ENCODE measurements at regions not wholly inside any gene's neighbourhood (a gene's known extent, or its start where the extent isn't known, plus 50 kb on each side); places are given as distances from the start of the nearest gene placed in this dataset.

DNA sequence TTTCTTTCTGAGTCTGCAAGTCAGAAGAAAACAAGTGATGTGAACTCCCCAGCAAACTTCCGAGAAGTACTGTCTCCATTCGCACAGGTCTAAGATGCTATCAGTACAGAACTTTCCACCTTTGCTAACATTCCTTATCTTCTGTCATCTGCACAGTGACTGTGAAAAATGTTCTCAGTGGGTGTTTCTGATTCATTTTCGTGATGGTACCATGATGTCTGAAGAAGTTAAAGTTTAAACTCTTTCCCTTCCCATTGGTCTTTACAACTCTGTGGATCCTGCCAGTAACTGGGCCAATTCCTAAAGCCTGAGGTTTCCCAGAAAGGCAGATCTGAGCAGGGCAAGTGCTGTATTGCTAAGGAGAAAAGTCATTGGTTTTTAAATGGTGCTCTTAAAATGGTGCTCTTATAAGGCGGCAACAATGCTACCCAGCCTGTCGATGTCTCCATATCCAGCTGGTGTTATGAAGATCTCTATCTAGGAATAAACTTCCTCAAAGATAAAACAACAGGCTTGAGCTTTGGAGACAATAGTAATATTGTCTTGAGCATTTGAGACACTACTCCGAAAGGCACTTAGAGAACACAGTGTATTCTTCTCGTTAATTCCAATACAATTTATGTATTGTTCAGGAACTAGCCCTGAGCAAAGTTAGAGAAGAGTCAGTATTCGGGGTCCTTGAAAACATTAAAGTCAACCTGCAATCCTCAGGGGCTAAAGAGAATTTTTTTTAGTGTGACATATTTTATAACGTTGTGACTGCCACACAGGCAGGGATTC lies 232.3 kb downstream of the OSR1 start:
- in situ Hi-C loops (cut with MboI) = no loop called here

GRCh38 chr2:19124135-19124534 lies 234.3 kb downstream of the OSR1 start:
- no peaks in the 10 kb centered on the region for H3K9me3 ChIP-seq (ENCODE audit: low read depth)
- H3K9me2 ChIP-seq (ENCODE audit: insufficient read depth) = no peaks in the 10 kb centered on the region
- in situ Hi-C loops (cut with MboI) = no loop called here
- H3K27me3 ChIP-seq (replicated peaks; ENCODE audit: insufficient read depth) = no peaks in the 10 kb centered on the region
- peak overlapping the region; percentile 15; the same call in 1 of the 2 replicates for H3K4me3 ChIP-seq
- H3K36me3 ChIP-seq (ENCODE audit: low read depth) = no peaks in the 10 kb centered on the region
- WGBS, 2 experiments (ENCODE audit: low coverage in 1 of 2, low lambda C conversion rate in 2 of 2, missing lambda C conversion rate in 2 of 2) = 3 to 8% methylated on average over 5 of the region's 5 CpGs
- peak overlapping the region; percentile 25; the same call in 1 of the 2 replicates for H2AFZ ChIP-seq
- H4K20me1 ChIP-seq (ENCODE audit: insufficient read depth) = no peaks in the 10 kb centered on the region
- H3K27ac ChIP-seq = peak overlapping the region; percentile 53
- peak; percentile 95 for DNase-seq
- H3K9ac ChIP-seq = peak overlapping the region; percentile 9
- peak overlapping the region; percentile 46 for H3K4me2 ChIP-seq (ENCODE audit: unreplicated experiment)
- no peaks in the 10 kb centered on the region for H3K79me2 ChIP-seq (ENCODE audit: insufficient read depth)
- no peak for TF ChIP-seq EZH2 (IDR thresholded peaks at IDR 0.05; ENCODE audit: insufficient read depth, poor library complexity, severe bottlenecking)
- no peak for TF ChIP-seq EZH2phosphoT487 (IDR thresholded peaks at IDR 0.05; ENCODE audit: insufficient read depth, low read depth)
- peaks cover 47% of the 10 kb centered on the region for H3F3A ChIP-seq (ENCODE audit: insufficient read depth)
- peaks cover 55% of the 10 kb centered on the region for H3K4me1 ChIP-seq (ENCODE audit: insufficient read depth)

More for the DNA sequence above, 232.3 kb downstream of the OSR1 start:
- Histone ChIP-seq H3K27me3 (replicated peaks; ENCODE audit: insufficient read depth) (no peaks in the 10 kb centered on the region), H3K4me1 (ENCODE audit: insufficient read depth) (peaks cover 52% of the 10 kb centered on the region), H3K9me2 (ENCODE audit: insufficient read depth) (no peaks in the 10 kb centered on the region), H3K79me2 (ENCODE audit: insufficient read depth) (no peaks in the 10 kb centered on the region), H3K4me2 (ENCODE audit: unreplicated experiment) (no peak overlapping the region), H3F3A (ENCODE audit: insufficient read depth) (peaks cover 36% of the 10 kb centered on the region), H3K4me3 (no peak overlapping the region), H2AFZ (no peak overlapping the region), H3K27ac (no peak overlapping the region), H3K36me3 (ENCODE audit: low read depth) (no peaks in the 10 kb centered on the region), H3K9me3 (ENCODE audit: low read depth) (no peaks in the 10 kb centered on the region), H3K9ac (no peak overlapping the region), H4K20me1 (ENCODE audit: insufficient read depth) (no peaks in the 10 kb centered on the region)
- DNase-seq = no peak
- WGBS, 2 experiments (ENCODE audit: low coverage in 1 of 2, low lambda C conversion rate in 2 of 2, missing lambda C conversion rate in 2 of 2) = 89 to 91% methylated on average over 9 of the region's 9 CpGs
- TF ChIP-seq EZH2 (IDR thresholded peaks at IDR 0.05; ENCODE audit: insufficient read depth, poor library complexity, severe bottlenecking) (no peak), EZH2phosphoT487 (IDR thresholded peaks at IDR 0.05; ENCODE audit: insufficient read depth, low read depth) (no peak)

GRCh38 chr2:19123556-19123955 lies 234.9 kb downstream of the OSR1 start:
- peak overlapping the region; percentile 53; the same call in 1 of the 2 replicates for H3K27ac ChIP-seq
- 89% methylated on average over 2 of the region's 2 CpGs for WGBS, 2 experiments (ENCODE audit: low coverage in 1 of 2, low lambda C conversion rate in 2 of 2, missing lambda C conversion rate in 2 of 2)
- in situ Hi-C loops (cut with MboI) = no loop called here

DNA sequence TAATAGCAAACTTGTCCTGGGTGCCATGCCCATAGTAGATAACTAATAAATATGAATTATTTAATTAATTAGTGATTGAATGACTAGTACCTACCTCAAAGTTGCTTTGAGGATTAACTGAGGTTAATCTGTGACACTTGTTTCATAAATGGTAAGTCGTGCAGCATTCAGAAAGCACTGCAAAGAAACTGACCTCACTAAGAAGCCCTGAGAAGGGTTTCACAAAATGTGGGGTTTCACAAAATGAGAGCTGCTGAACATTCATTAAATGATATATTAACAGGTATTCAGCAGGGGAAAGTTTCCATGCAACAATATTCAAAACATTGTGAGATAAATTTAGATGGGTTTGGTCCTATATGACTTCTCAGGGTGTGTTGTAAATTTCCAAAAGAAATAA lies 236.2 kb downstream of the OSR1 start:
- peaks cover 47% of the 10 kb centered on the region for H3F3A ChIP-seq (ENCODE audit: insufficient read depth)
- no peaks in the 10 kb centered on the region for H4K20me1 ChIP-seq (ENCODE audit: insufficient read depth)
- peaks cover 55% of the 10 kb centered on the region for H3K4me1 ChIP-seq (ENCODE audit: insufficient read depth)
- peak overlapping the region; percentile 75; the same call in 1 of the 2 replicates for H3K27ac ChIP-seq
- H3K4me2 ChIP-seq (ENCODE audit: unreplicated experiment) = no peak overlapping the region
- H3K9me3 ChIP-seq (ENCODE audit: low read depth) = no peaks in the 10 kb centered on the region
- TF ChIP-seq EZH2phosphoT487 (IDR thresholded peaks at IDR 0.05; ENCODE audit: insufficient read depth, low read depth) (no peak), EZH2 (IDR thresholded peaks at IDR 0.05; ENCODE audit: insufficient read depth, poor library complexity, severe bottlenecking) (no peak)
- WGBS, 2 experiments (ENCODE audit: low coverage in 1 of 2, low lambda C conversion rate in 2 of 2, missing lambda C conversion rate in 2 of 2) = 90 to 98% methylated on average over 1 of the region's 1 CpG
- H3K9ac ChIP-seq = no peak overlapping the region
- no peak overlapping the region for H2AFZ ChIP-seq
- no peak for DNase-seq
- no peaks in the 10 kb centered on the region for H3K9me2 ChIP-seq (ENCODE audit: insufficient read depth)
- no peak overlapping the region for H3K4me3 ChIP-seq
- H3K27me3 ChIP-seq (replicated peaks; ENCODE audit: insufficient read depth) = no peaks in the 10 kb centered on the region
- no peaks in the 10 kb centered on the region for H3K36me3 ChIP-seq (ENCODE audit: low read depth)
- in situ Hi-C loops (cut with MboI) = no loop called here
- H3K79me2 ChIP-seq (ENCODE audit: insufficient read depth) = no peaks in the 10 kb centered on the region

More at GRCh38 chr2:19123556-19123955, 234.9 kb downstream of the OSR1 start:
- peaks cover 55% of the 10 kb centered on the region for H3K4me1 ChIP-seq (ENCODE audit: insufficient read depth)
- H3K4me3 ChIP-seq = no peak overlapping the region
- no peaks in the 10 kb centered on the region for H3K79me2 ChIP-seq (ENCODE audit: insufficient read depth)
- H2AFZ ChIP-seq = no peak overlapping the region
- H3K4me2 ChIP-seq (ENCODE audit: unreplicated experiment) = peak overlapping the region; percentile 46
- no peak for TF ChIP-seq EZH2phosphoT487 (IDR thresholded peaks at IDR 0.05; ENCODE audit: insufficient read depth, low read depth)
- no peak for TF ChIP-seq EZH2 (IDR thresholded peaks at IDR 0.05; ENCODE audit: insufficient read depth, poor library complexity, severe bottlenecking)
- no peaks in the 10 kb centered on the region for H3K27me3 ChIP-seq (replicated peaks; ENCODE audit: insufficient read depth)
- peaks cover 47% of the 10 kb centered on the region for H3F3A ChIP-seq (ENCODE audit: insufficient read depth)
- H3K9ac ChIP-seq = no peak overlapping the region
- H3K36me3 ChIP-seq (ENCODE audit: low read depth) = no peaks in the 10 kb centered on the region
- H3K9me2 ChIP-seq (ENCODE audit: insufficient read depth) = no peaks in the 10 kb centered on the region
- DNase-seq = no peak
- no peaks in the 10 kb centered on the region for H4K20me1 ChIP-seq (ENCODE audit: insufficient read depth)
- no peaks in the 10 kb centered on the region for H3K9me3 ChIP-seq (ENCODE audit: low read depth)
